Endothelial cell of umbilical vein (primary cell): ENCODE measurements at regions not wholly inside any gene's neighbourhood (a gene's known extent, or its start where the extent isn't known, plus 50 kb on each side); places are given as distances from the start of the nearest gene placed in this dataset.

Experiments
- BruUV-seq: library from RNA; stranded (reverse); fragments of 400-500 nt; replicated peaks from 2 replicates; lab custom pipeline; 2021; lab: Mats Ljungman, UMichigan
- CTCF ChIA-PET: fragments of 300-600, 350-600 bp; sonication (Branson Sonifier 250); formaldehyde crosslinking; loops from one replicate; lab custom pipeline; 2021; ENCODE audit warnings: antibody characterized with exemption, inconsistent platforms; lab: Charles Lee
- POLR2A ChIA-PET: fragments of 300-600, 350-600 bp; sonication (Branson Sonifier 250); formaldehyde crosslinking; loops from one replicate; lab custom pipeline; 2021; ENCODE audit warnings: antibody characterized with exemption, inconsistent platforms; lab: Charles Lee
- DNase-seq: peaks from one replicate; pipeline ENCODE4 v3.0.0-alpha.2; 2011; ENCODE audit warnings: low read depth, low spot score
- FAIRE-seq: peaks from 2 replicates; lab custom pipeline; 2011; peaks lifted over from hg19 to GRCh38; lab: Jason Lieb, UNC
- H2AFZ ChIP-seq: 2 replicates; pipeline ENCODE4 v1.6.0; 2012; ENCODE audit warnings: low read depth, low read length, control low read depth, inconsistent platforms
- H3K27ac ChIP-seq: 2 replicates; pipeline ENCODE4 v1.5.1; 2011; ENCODE audit warnings: low read depth, mild to moderate bottlenecking, control low read depth, low read length, moderate library complexity; ENCODE audit not compliant: insufficient read depth
- H3K27me3 ChIP-seq, 2 experiments: 2 replicates each; pipeline versions ENCODE4 v1.6.0 to v1.6.1; 2011; ENCODE audit warnings: low read length in 2 of 2, mixed read lengths in 1 of 2; ENCODE audit not compliant: control insufficient read depth in 2 of 2, insufficient read depth in 2 of 2
- H3K36me3 ChIP-seq, 2 experiments: 2 replicates in 1 of 2; 3 replicates in 1 of 2; pipeline ENCODE4 v1.5.1; 2011; ENCODE audit warnings: low read length in 2 of 2, mild to moderate bottlenecking in 1 of 2, moderate library complexity in 1 of 2; ENCODE audit not compliant: control insufficient read depth in 2 of 2, insufficient read depth in 2 of 2; ENCODE audit errors: extremely low read depth in 1 of 2
- H3K4me1 ChIP-seq: 3 replicates; pipeline ENCODE4 v1.5.1; 2011; ENCODE audit warnings: mild to moderate bottlenecking, low read length; ENCODE audit not compliant: control insufficient read depth, insufficient read depth; ENCODE audit errors: extremely low read depth
- H3K4me2 ChIP-seq: 2 replicates; pipeline ENCODE4 v1.6.1; 2011; ENCODE audit warnings: low read length, control low read depth, mixed read lengths; ENCODE audit not compliant: insufficient read depth
- H3K4me3 ChIP-seq, 3 experiments: fragments of 200-600 bp in 1 of 3; sonication (generic), shearing (Covaris generic) in 1 of 3; replicated peaks in 1 of 3; 2 replicates each; pipeline ENCODE4 v1.5.1; 2011 to 2016; ENCODE audit warnings: control low read depth in 3 of 3, low read length in 3 of 3, mild to moderate bottlenecking in 2 of 3, inconsistent platforms in 1 of 3, low read depth in 1 of 3, moderate library complexity in 1 of 3; ENCODE audit not compliant: insufficient read depth in 1 of 3
- H3K79me2 ChIP-seq: 2 replicates; pipeline ENCODE4 v1.6.0; 2012; ENCODE audit warnings: low read length, inconsistent platforms; ENCODE audit not compliant: control insufficient read depth, insufficient read depth
- H3K9ac ChIP-seq: replicated peaks from 2 replicates; pipeline ENCODE3; 2011; ENCODE audit warnings: low read length, control low read depth; ENCODE audit not compliant: insufficient read depth; ENCODE audit errors: extremely low read depth
- H3K9me1 ChIP-seq: replicated peaks from 3 replicates; pipeline ENCODE4 v1.6.0; 2011; ENCODE audit warnings: mild to moderate bottlenecking, low read length; ENCODE audit not compliant: control insufficient read depth, insufficient read depth; ENCODE audit errors: extremely low read depth
- H3K9me3 ChIP-seq: replicated peaks from 2 replicates; pipeline ENCODE4 v1.5.1; 2012; ENCODE audit warnings: low read length, inconsistent platforms; ENCODE audit not compliant: control insufficient read depth, insufficient read depth
- H4K20me1 ChIP-seq: replicated peaks from 2 replicates; pipeline ENCODE3; 2011; ENCODE audit warnings: mild to moderate bottlenecking, low read length; ENCODE audit not compliant: control insufficient read depth, insufficient read depth; ENCODE audit errors: extremely low read depth
- EZH2 ChIP-seq: IDR thresholded peaks from 2 replicates; pipeline ENCODE4 v1.6.1; 2012; ENCODE audit warnings: borderline replicate concordance, low read depth, mild to moderate bottlenecking, moderate library complexity, low read length, inconsistent platforms; ENCODE audit not compliant: severe bottlenecking
- FOS ChIP-seq: IDR thresholded peaks from 2 replicates; pipeline ENCODE4 v1.6.1; 2011; ENCODE audit warnings: mild to moderate bottlenecking, low read length, moderate library complexity, borderline replicate concordance; ENCODE audit not compliant: insufficient read depth
- GATA2 ChIP-seq: IDR thresholded peaks from 2 replicates; pipeline ENCODE4 v1.7.0; 2011; ENCODE audit warnings: low read depth, mild to moderate bottlenecking, moderate library complexity, mixed read lengths, low read length; ENCODE audit not compliant: insufficient read length, insufficient read depth
- JUN ChIP-seq: IDR thresholded peaks from 2 replicates; pipeline ENCODE4 v1.6.1; 2011; ENCODE audit warnings: borderline replicate concordance, low read depth; ENCODE audit not compliant: insufficient read length, insufficient read depth
- MYC ChIP-seq: IDR thresholded peaks from one replicate; pipeline ENCODE4 v1.6.1; 2011; ENCODE audit warnings: mild to moderate bottlenecking, low read depth, low read length
- POLR2A ChIP-seq: IDR thresholded peaks from 2 replicates; pipeline ENCODE4 v1.6.1; 2012; ENCODE audit warnings: low read depth, mild to moderate bottlenecking, control low read depth, low read length
- POLR2AphosphoS5 ChIP-seq: IDR thresholded peaks from 2 replicates; pipeline ENCODE4 v1.6.1; 2012; ENCODE audit warnings: low read depth, mild to moderate bottlenecking, control low read depth, low read length, moderate library complexity; ENCODE audit not compliant: insufficient read depth
- dilution Hi-C: fragments of 300-500 bp; cut with MboI; formaldehyde crosslinking; loops from one replicate; pipeline ENCODE4 v1.15.0; 2019; ENCODE audit warnings: low sequenced_read_pairs; ENCODE audit not compliant: extremely low pct_ligation_motif_present
- intact Hi-C: fragments of 100-400 bp; cut with micrococcal nuclease; formaldehyde crosslinking; loops from one replicate; pipeline ENCODE4 v1.10.0; 2022
- TF ChIP-seq, protein P1 (sequence below): IDR thresholded peaks from 2 replicates; pipeline ENCODE4 v1.6.1; 2011; ENCODE audit not compliant: insufficient read depth, insufficient read length
- TF ChIP-seq, protein P2 (sequence below), 2 donors: IDR thresholded peaks; 1 replicate in 1 of 2; 2 replicates in 1 of 2; pipeline ENCODE4 v1.5.1; 2011; ENCODE audit warnings: low read length in 2 of 2, mild to moderate bottlenecking in 2 of 2, moderate library complexity in 2 of 2, control low read depth in 1 of 2, inconsistent platforms in 1 of 2, low read depth in 1 of 2; ENCODE audit not compliant: insufficient read depth in 1 of 2; ENCODE audit errors: extremely low read depth in 1 of 2

DNA sequence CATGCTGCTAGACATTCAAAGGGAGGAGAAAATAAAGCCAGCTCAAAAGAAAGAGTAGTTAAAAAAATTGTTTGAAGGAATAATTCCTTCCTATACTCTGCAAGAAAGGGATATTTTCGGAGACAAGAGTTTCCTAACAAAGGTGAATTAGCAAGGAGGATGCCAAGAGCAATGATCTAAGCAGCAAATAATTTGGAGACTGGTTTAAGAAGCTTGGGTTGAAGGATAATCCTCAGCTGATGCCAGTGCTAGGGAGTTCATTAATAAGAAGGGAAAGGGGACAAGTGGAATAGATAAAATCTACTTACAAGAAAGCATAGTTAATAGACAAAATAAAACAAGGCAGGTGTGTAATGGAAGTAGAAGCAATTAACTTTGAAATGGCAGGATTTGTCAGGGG, 372.3 kb downstream of the NDFIP2 start:
- no peak for DNase-seq
- ChIA-PET CTCF (interaction anchor here (1.2 to 1.4 kb wide), 2 partner anchors 8 to 12 kb away, joined by 3 to 4 read pairs; no protein-coding TSS in a partner anchor), POLR2A (no interaction called here)
- Histone ChIP-seq H3K4me1 (no peaks in the 10 kb centered on the region), H3K9me1 (no peaks in the 10 kb centered on the region), H3K79me2 (no peaks in the 10 kb centered on the region), H3K9ac (no peak overlapping the region), H3K27ac (no peak overlapping the region), H3K4me2 (no peak overlapping the region), H3K9me3 (no peaks in the 10 kb centered on the region), H3K36me3 (no peaks in the 10 kb centered on the region), H2AFZ (no peak overlapping the region), H3K4me3 (no peak overlapping the region), H3K27me3 (no peaks in the 10 kb centered on the region), H4K20me1 (no peaks in the 10 kb centered on the region)
- intact Hi-C loops (no loop called here), dilution Hi-C loops (no loop called here)
- no peak for TF ChIP-seq POLR2AphosphoS5
- TF ChIP-seq EZH2: no peak
- TF ChIP-seq, protein P1, sequence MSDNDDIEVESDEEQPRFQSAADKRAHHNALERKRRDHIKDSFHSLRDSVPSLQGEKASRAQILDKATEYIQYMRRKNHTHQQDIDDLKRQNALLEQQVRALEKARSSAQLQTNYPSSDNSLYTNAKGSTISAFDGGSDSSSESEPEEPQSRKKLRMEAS: no peak
- TF ChIP-seq, protein P2, sequence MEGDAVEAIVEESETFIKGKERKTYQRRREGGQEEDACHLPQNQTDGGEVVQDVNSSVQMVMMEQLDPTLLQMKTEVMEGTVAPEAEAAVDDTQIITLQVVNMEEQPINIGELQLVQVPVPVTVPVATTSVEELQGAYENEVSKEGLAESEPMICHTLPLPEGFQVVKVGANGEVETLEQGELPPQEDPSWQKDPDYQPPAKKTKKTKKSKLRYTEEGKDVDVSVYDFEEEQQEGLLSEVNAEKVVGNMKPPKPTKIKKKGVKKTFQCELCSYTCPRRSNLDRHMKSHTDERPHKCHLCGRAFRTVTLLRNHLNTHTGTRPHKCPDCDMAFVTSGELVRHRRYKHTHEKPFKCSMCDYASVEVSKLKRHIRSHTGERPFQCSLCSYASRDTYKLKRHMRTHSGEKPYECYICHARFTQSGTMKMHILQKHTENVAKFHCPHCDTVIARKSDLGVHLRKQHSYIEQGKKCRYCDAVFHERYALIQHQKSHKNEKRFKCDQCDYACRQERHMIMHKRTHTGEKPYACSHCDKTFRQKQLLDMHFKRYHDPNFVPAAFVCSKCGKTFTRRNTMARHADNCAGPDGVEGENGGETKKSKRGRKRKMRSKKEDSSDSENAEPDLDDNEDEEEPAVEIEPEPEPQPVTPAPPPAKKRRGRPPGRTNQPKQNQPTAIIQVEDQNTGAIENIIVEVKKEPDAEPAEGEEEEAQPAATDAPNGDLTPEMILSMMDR (IDR thresholded peaks at IDR 0.05; ENCODE audit: extremely low read depth in 1 of 2, insufficient read depth in 1 of 2, low read depth in 1 of 2, low read length in 2 of 2): no peak
- no peak for TF ChIP-seq GATA2
- no peak for TF ChIP-seq POLR2A
- TF ChIP-seq MYC: no peak
- no peak for TF ChIP-seq JUN
- no peak for TF ChIP-seq FOS
- no peak for FAIRE-seq
- BruUV-seq: no TSS peak
